ENCODE measurements at regions not wholly inside any gene's neighbourhood (a gene's known extent, or its start where the extent isn't known, plus 50 kb on each side); places are given as distances from the start of the nearest gene placed in this dataset.

DNA sequence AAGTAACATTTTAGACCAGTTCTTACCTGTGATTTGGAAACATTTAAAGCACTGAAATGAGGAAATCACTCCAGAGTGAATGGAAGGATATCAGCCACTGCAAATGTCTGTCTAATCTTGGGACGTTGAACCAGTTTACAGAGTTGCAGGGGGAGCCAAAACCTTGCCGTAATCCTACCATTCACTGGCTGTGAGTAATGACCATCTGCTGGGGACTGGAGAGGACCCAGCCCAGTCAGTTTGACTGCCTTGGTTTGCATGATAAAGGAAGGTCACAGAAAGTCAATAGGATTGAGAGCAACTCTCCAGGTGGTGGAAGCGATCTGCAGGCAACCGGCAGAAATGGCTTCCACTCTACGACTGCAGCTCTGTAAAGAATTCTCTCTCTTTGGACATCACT lies 167.2 kb downstream of the AKR1D1 start:
- TF ChIP-seq, protein P1, sequence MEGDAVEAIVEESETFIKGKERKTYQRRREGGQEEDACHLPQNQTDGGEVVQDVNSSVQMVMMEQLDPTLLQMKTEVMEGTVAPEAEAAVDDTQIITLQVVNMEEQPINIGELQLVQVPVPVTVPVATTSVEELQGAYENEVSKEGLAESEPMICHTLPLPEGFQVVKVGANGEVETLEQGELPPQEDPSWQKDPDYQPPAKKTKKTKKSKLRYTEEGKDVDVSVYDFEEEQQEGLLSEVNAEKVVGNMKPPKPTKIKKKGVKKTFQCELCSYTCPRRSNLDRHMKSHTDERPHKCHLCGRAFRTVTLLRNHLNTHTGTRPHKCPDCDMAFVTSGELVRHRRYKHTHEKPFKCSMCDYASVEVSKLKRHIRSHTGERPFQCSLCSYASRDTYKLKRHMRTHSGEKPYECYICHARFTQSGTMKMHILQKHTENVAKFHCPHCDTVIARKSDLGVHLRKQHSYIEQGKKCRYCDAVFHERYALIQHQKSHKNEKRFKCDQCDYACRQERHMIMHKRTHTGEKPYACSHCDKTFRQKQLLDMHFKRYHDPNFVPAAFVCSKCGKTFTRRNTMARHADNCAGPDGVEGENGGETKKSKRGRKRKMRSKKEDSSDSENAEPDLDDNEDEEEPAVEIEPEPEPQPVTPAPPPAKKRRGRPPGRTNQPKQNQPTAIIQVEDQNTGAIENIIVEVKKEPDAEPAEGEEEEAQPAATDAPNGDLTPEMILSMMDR (IDR thresholded peaks at IDR 0.05; ENCODE audit: poor library complexity, severe bottlenecking) = no peak
- TF ChIP-seq RAD21 (conservative IDR thresholded peaks at IDR 0.05) = no peak
- TF ChIP-seq EP300 (conservative IDR thresholded peaks at IDR 0.05; ENCODE audit: poor library complexity, severe bottlenecking) = no peak
- TF ChIP-seq, protein P2, sequence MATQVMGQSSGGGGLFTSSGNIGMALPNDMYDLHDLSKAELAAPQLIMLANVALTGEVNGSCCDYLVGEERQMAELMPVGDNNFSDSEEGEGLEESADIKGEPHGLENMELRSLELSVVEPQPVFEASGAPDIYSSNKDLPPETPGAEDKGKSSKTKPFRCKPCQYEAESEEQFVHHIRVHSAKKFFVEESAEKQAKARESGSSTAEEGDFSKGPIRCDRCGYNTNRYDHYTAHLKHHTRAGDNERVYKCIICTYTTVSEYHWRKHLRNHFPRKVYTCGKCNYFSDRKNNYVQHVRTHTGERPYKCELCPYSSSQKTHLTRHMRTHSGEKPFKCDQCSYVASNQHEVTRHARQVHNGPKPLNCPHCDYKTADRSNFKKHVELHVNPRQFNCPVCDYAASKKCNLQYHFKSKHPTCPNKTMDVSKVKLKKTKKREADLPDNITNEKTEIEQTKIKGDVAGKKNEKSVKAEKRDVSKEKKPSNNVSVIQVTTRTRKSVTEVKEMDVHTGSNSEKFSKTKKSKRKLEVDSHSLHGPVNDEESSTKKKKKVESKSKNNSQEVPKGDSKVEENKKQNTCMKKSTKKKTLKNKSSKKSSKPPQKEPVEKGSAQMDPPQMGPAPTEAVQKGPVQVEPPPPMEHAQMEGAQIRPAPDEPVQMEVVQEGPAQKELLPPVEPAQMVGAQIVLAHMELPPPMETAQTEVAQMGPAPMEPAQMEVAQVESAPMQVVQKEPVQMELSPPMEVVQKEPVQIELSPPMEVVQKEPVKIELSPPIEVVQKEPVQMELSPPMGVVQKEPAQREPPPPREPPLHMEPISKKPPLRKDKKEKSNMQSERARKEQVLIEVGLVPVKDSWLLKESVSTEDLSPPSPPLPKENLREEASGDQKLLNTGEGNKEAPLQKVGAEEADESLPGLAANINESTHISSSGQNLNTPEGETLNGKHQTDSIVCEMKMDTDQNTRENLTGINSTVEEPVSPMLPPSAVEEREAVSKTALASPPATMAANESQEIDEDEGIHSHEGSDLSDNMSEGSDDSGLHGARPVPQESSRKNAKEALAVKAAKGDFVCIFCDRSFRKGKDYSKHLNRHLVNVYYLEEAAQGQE (IDR thresholded peaks at IDR 0.05; ENCODE audit: borderline replicate concordance) = no peak
- TF ChIP-seq POLR2AphosphoS5 (IDR thresholded peaks at IDR 0.05) = no peak

Measured in neural cell (in vitro differentiated cells).